ENCODE measurements at regions not wholly inside any gene's neighbourhood (a gene's known extent, or its start where the extent isn't known, plus 50 kb on each side); places are given as distances from the start of the nearest gene placed in this dataset.

- Histone ChIP-seq H3K27me3 (replicated peaks; ENCODE audit: insufficient read depth, low read length) (no peaks in the 10 kb centered on the region), H3K9me3 (replicated peaks; ENCODE audit: insufficient read depth, low read length) (no peaks in the 10 kb centered on the region), H4K20me1 (ENCODE audit: insufficient read depth, low read length) (no peaks in the 10 kb centered on the region), H3K36me3 (replicated peaks; ENCODE audit: insufficient read depth, low read length) (no peaks in the 10 kb centered on the region), H3K4me3 (ENCODE audit: low read length) (no peak overlapping the region), H2AFZ (ENCODE audit: low read length) (no peak overlapping the region), H3K9ac (ENCODE audit: low read length) (no peak overlapping the region), H3K4me2 (ENCODE audit: low read depth, low read length) (no peak overlapping the region), H3K79me2 (ENCODE audit: low read length) (no peaks in the 10 kb centered on the region), H3K4me1 (ENCODE audit: low read length) (no peaks in the 10 kb centered on the region), H3K27ac (ENCODE audit: low read length) (no peak overlapping the region), H3F3A (ENCODE audit: insufficient read depth, low read length) (no peaks in the 10 kb centered on the region), H3K9me2 (replicated peaks; ENCODE audit: insufficient read depth, low read length) (no peaks in the 10 kb centered on the region)
- TF ChIP-seq EZH2phosphoT487 (IDR thresholded peaks at IDR 0.05; ENCODE audit: low read length): no peak
- TF ChIP-seq EZH2 (optimal IDR thresholded peaks at IDR 0.05; ENCODE audit: low read depth, low read length): no peak
- no peak for TF ChIP-seq CTCF (IDR thresholded peaks at IDR 0.05; ENCODE audit: low read length)
- DNase-seq: no peak
Measured at GRCh38 chr20:60650087-60650486, 602.0 kb upstream of the CDH4 start.

GRCh38 chr20:60652046-60652445 is 600.0 kb upstream of the CDH4 start:
- Histone ChIP-seq H2AFZ (ENCODE audit: low read length) (no peak overlapping the region), H3K9ac (ENCODE audit: low read length) (no peak overlapping the region), H4K20me1 (ENCODE audit: insufficient read depth, low read length) (no peaks in the 10 kb centered on the region), H3K9me2 (replicated peaks; ENCODE audit: insufficient read depth, low read length) (no peaks in the 10 kb centered on the region), H3K36me3 (replicated peaks; ENCODE audit: insufficient read depth, low read length) (no peaks in the 10 kb centered on the region), H3K9me3 (replicated peaks; ENCODE audit: insufficient read depth, low read length) (no peaks in the 10 kb centered on the region), H3K27me3 (replicated peaks; ENCODE audit: insufficient read depth, low read length) (no peaks in the 10 kb centered on the region), H3K79me2 (ENCODE audit: low read length) (no peaks in the 10 kb centered on the region), H3K4me3 (ENCODE audit: low read length) (no peak overlapping the region), H3K4me1 (ENCODE audit: low read length) (no peaks in the 10 kb centered on the region), H3K27ac (ENCODE audit: low read length) (no peak overlapping the region), H3F3A (ENCODE audit: insufficient read depth, low read length) (no peaks in the 10 kb centered on the region), H3K4me2 (ENCODE audit: low read depth, low read length) (no peak overlapping the region)
- DNase-seq: no peak
- TF ChIP-seq EZH2phosphoT487 (IDR thresholded peaks at IDR 0.05; ENCODE audit: low read length) (no peak), EZH2 (optimal IDR thresholded peaks at IDR 0.05; ENCODE audit: low read depth, low read length) (no peak), CTCF (IDR thresholded peaks at IDR 0.05; ENCODE audit: low read length) (no peak)

GRCh38 chr20:60652615-60653014 is 599.4 kb upstream of the CDH4 start:
- H3K9ac ChIP-seq (ENCODE audit: low read length): no peak overlapping the region
- H2AFZ ChIP-seq (ENCODE audit: low read length): no peak overlapping the region
- H3K27me3 ChIP-seq (replicated peaks; ENCODE audit: insufficient read depth, low read length): no peaks in the 10 kb centered on the region; the same call in 1 of the 2 replicates
- no peaks in the 10 kb centered on the region for H3K4me1 ChIP-seq (ENCODE audit: low read length)
- no peaks in the 10 kb centered on the region for H3F3A ChIP-seq (ENCODE audit: insufficient read depth, low read length)
- peak; percentile 26 for DNase-seq
- H4K20me1 ChIP-seq (ENCODE audit: insufficient read depth, low read length): no peaks in the 10 kb centered on the region
- no peaks in the 10 kb centered on the region for H3K9me2 ChIP-seq (replicated peaks; ENCODE audit: insufficient read depth, low read length)
- H3K4me3 ChIP-seq (ENCODE audit: low read length): no peak overlapping the region
- H3K79me2 ChIP-seq (ENCODE audit: low read length): no peaks in the 10 kb centered on the region
- TF ChIP-seq EZH2 (optimal IDR thresholded peaks at IDR 0.05; ENCODE audit: low read depth, low read length) (no peak), CTCF (IDR thresholded peaks at IDR 0.05; ENCODE audit: low read length) (no peak), EZH2phosphoT487 (IDR thresholded peaks at IDR 0.05; ENCODE audit: low read length) (no peak)
- no peaks in the 10 kb centered on the region for H3K36me3 ChIP-seq (replicated peaks; ENCODE audit: insufficient read depth, low read length)
- H3K27ac ChIP-seq (ENCODE audit: low read length): no peak overlapping the region
- H3K4me2 ChIP-seq (ENCODE audit: low read depth, low read length): no peak overlapping the region
- H3K9me3 ChIP-seq (replicated peaks; ENCODE audit: insufficient read depth, low read length): no peaks in the 10 kb centered on the region
